Muscle layer of colon (tissue), 2 donors: ENCODE measurements at regions not wholly inside any gene's neighbourhood (a gene's known extent, or its start where the extent isn't known, plus 50 kb on each side); places are given as distances from the start of the nearest gene placed in this dataset.

Experiments
- H3K27ac ChIP-seq: one replicate; pipeline ENCODE4 v1.7.0; 2013; ENCODE audit warnings: low read depth, mild to moderate bottlenecking, low read length, moderate library complexity
- H3K27me3 ChIP-seq, 2 donors: one replicate each; pipeline ENCODE4 v1.7.0; 2013; ENCODE audit warnings: low read length in 2 of 2, mild to moderate bottlenecking in 2 of 2; ENCODE audit not compliant: insufficient read depth in 2 of 2, control insufficient read depth in 1 of 2
- H3K36me3 ChIP-seq: one replicate; pipeline ENCODE4 v1.7.0; 2013; ENCODE audit warnings: mild to moderate bottlenecking, low read length; ENCODE audit not compliant: insufficient read depth
- H3K4me1 ChIP-seq: one replicate; pipeline ENCODE4 v1.7.0; 2013; ENCODE audit warnings: mild to moderate bottlenecking, low read length; ENCODE audit not compliant: insufficient read depth
- H3K4me3 ChIP-seq, 2 donors: one replicate each; pipeline ENCODE4 v1.7.0; 2013; ENCODE audit warnings: low read length in 2 of 2, low read depth in 1 of 2, mild to moderate bottlenecking in 1 of 2, moderate library complexity in 1 of 2
- H3K9ac ChIP-seq: one replicate; pipeline ENCODE4 v1.7.0; 2013; ENCODE audit warnings: low read length
- H3K9me3 ChIP-seq: one replicate; pipeline ENCODE4 v1.7.0; 2013; ENCODE audit warnings: mild to moderate bottlenecking, low read length
- donor health status: abdominal sarcoma.
- donor health status: Adenocarcinoma of cecum.

DNA sequence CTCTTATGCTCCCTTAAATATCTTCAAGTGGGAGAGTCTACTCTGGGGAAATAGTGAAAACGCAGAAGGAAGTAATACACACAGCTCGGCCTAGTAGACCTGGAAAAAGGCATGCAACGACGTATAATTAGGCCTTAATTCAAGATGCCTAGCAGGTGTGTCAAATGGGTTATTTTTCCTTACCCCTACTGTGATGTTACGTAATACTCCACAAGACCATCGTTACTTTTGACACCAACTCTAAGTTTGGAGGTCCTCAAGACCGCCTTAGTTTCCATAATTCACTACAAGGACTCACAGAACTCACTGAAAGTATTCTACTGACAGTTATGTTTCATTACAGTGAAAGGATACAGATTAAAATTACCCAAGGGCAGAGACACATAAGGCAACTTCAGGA lies 1024.3 kb upstream of the MAP3K7 start:
- Histone ChIP-seq H3K27me3 (no peaks in the 10 kb centered on the region), H3K27ac (no peak overlapping the region), H3K36me3 (no peaks in the 10 kb centered on the region), H3K4me1 (no peaks in the 10 kb centered on the region), H3K9me3 (no peaks in the 10 kb centered on the region), H3K9ac (no peak overlapping the region), H3K4me3 (no peak overlapping the region)

DNA sequence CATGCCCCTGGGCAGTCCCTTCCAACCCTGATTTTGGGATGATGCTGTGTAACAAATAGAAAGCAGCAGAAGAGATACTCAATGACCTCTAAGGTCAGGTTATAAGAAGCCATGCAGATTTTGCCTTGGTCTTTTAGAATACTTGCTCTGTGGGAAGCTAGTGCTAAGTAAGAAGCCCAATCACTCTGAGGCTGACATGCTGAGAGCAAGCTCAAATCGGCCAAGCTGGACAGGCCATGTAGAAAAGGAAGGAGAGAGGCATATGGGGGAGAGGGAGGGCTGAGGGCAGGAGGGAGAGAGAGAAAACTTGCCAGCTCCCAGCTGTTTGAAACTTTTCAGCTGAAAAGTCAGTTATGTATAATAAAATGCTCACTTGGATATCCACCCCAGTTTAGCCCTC lies 1021.6 kb upstream of the MAP3K7 start:
- no peak overlapping the region for H3K4me3 ChIP-seq
- H3K9ac ChIP-seq, result no peak overlapping the region
- H3K27me3 ChIP-seq, result no peaks in the 10 kb centered on the region
- no peak overlapping the region for H3K27ac ChIP-seq
- H3K9me3 ChIP-seq, result no peaks in the 10 kb centered on the region
- H3K36me3 ChIP-seq, result no peaks in the 10 kb centered on the region
- no peaks in the 10 kb centered on the region for H3K4me1 ChIP-seq

DNA sequence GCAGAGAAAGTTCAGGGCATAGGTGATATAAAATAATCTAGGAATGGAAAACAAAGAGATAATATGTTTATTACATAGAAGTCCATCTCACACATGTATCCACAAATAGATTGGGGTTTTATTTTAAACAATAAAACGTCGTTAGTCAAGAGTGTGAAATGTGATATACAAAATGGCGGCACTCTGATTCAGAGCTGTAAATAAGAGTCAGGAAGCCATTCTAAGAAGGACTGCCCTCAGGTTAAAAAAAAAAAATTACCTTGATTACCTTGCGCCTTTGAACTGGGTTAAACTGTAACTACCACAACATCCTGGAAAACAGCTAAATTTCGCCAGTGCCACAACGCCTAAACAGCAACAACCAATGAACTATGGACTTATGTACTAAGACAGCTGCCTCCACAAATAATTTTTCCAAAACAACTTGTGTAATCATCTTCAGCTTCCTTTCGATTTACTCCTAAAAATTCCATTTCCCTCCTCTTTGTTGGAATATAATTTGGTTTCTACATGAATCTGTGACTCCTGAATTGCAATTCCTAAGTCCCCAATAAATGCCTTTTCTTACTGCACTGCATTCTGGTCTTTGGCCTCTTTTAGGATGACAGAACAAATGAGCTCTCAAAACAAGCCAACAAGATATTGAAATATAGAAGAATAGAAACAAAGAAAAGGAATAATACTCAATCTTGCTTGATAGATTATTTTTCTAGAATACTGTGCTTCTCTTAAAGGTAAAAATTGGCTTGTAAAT lies 1019.5 kb upstream of the MAP3K7 start:
- Histone ChIP-seq H3K9me3 (no peaks in the 10 kb centered on the region), H3K4me3 (no peak overlapping the region), H3K27ac (no peak overlapping the region), H3K9ac (no peak overlapping the region), H3K36me3 (no peaks in the 10 kb centered on the region), H3K27me3 (no peaks in the 10 kb centered on the region), H3K4me1 (no peaks in the 10 kb centered on the region)

DNA sequence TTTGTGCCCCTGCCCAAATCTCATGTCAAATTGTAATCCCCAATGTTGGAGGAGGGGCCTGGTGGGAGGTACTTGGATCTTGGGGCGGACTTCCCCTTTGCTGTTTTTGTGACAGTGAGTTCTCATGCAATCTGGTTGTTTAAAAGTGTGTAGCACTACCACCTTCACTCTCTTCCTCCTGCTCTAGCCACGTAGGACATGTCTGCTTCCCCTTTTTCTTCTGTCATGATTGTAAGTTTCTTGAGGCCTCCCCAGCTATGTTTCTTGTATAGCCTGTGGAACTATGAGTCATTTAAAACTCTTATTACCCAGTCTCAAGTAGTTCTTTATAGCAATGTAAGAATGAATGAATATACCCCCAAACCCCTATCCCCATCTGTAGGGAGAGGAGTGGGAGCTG lies 1013.7 kb upstream of the MAP3K7 start:
- Histone ChIP-seq H3K36me3 (no peaks in the 10 kb centered on the region), H3K27me3 (no peaks in the 10 kb centered on the region), H3K9ac (no peak overlapping the region), H3K9me3 (no peaks in the 10 kb centered on the region), H3K4me1 (no peaks in the 10 kb centered on the region), H3K4me3 (no peak overlapping the region), H3K27ac (no peak overlapping the region)

DNA sequence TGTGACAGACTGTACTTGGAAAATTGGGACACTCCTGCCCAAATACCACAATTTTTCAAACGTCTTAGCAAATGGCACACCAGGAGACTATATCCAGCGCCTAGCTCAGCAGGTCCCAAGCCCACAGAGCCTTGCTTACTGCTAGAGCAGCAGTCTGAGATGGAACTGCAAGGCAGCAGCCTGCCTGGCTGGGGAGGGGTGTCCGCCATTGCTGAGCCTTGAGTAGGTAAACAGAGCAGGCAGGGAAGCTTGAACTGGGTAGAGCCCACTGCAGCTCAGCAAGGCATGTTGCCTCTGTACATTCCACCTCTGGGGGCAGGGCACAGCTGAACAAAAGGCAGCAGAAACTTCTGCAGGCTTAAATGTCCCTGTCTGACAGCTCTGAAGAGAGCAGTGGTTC lies 1003.3 kb upstream of the MAP3K7 start:
- no peaks in the 10 kb centered on the region for H3K9me3 ChIP-seq

DNA sequence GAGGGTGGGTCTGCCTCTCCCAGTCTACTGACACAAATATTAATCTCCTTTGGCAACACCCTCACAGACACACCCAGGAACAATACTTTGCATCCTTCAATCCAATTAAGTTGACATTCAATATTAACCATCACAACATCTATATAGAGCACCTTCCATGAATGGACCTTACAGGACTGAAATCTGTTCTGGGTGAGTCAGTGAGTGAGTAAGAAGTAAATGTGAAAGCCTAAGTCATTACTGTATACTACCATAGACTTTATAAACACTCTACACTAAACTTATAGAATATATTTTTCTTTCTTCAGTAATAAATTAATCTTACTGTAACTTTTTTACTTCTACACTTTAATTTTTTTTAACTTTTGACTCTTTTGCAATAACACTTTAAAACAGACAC lies 993.8 kb upstream of the MAP3K7 start:
- Histone ChIP-seq H3K27me3 (no peaks in the 10 kb centered on the region), H3K4me1 (no peaks in the 10 kb centered on the region), H3K27ac (no peak overlapping the region), H3K4me3 (no peak overlapping the region), H3K9me3 (no peaks in the 10 kb centered on the region), H3K9ac (no peak overlapping the region), H3K36me3 (no peaks in the 10 kb centered on the region)

More for the DNA sequence above, 1003.3 kb upstream of the MAP3K7 start:
- Histone ChIP-seq H3K27ac (no peak overlapping the region), H3K4me1 (no peaks in the 10 kb centered on the region), H3K9ac (no peak overlapping the region), H3K27me3 (no peaks in the 10 kb centered on the region), H3K4me3 (no peak overlapping the region), H3K36me3 (no peaks in the 10 kb centered on the region)

DNA sequence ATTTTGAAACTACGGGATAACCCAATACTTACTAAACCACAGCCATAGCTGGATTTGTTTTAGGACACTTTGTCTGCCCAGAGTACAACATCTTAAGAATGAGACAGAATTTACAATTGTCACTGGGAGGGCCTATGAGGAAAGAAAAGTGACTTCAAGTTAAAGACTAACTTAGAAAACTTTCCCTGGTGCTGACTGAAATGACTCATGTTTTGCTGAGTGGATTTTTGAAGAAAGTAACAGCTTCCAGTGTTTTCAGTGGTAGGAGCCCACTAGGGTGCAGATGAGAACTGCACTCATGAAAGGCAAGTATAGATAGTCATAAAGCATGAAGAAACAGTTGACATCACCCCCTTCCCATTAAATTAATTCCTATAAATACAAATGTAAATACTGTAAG lies 988.2 kb upstream of the MAP3K7 start:
- no peaks in the 10 kb centered on the region for H3K36me3 ChIP-seq
- no peak overlapping the region for H3K9ac ChIP-seq
- H3K9me3 ChIP-seq, result no peaks in the 10 kb centered on the region
- no peak overlapping the region for H3K27ac ChIP-seq
- H3K4me1 ChIP-seq, result no peaks in the 10 kb centered on the region
- H3K27me3 ChIP-seq, result no peaks in the 10 kb centered on the region
- no peak overlapping the region for H3K4me3 ChIP-seq

DNA sequence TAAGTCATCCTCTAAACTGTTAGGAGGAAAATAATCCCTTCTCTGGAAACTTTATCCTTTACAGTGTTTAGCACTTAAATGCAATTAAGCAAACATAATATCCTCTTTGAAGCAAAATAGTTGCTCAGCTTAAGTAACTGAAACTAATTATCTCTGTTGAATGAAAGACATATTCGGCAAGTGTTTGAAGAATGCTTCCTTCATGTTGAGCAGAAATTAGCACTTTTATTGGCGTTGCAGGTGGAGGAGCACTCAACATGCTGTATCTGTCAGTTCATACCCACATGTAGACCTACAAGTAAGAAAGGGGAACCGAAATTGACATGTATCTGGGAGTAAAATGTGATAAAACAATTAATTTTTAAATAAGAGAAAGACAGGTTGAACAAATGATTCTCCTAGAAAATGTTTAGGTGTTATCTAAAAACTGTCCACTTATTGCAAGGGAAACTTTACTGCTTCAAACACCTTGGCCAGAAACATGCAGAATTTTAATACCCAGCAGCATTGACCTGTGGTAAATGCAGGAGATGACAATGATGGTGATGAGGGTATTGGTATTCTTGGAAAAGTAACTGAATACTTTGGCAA lies 987.0 kb upstream of the MAP3K7 start:
- Histone ChIP-seq H3K36me3 (no peaks in the 10 kb centered on the region), H3K27me3 (no peaks in the 10 kb centered on the region)

DNA sequence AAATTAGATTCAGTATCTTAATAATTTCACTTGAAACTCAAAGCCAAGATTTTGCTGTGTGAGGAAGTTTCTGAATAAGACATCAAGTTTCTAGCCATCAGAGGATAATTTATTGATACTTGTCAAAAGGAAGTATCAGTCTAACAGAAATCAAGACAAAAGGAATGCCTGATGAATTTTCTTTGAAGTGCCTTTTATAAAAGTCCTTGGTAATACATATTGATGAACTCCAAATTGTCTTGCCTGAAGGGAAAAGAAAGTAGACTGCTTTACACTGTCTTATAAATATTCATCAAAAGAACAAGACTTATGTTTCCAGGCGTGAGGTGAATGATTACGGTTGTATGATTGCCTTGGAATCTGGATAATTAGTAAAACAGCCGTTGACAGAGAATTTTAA lies 986.0 kb upstream of the MAP3K7 start:
- H3K27me3 ChIP-seq, result no peaks in the 10 kb centered on the region
- no peak overlapping the region for H3K9ac ChIP-seq

More for the DNA sequence above, 987.0 kb upstream of the MAP3K7 start:
- Histone ChIP-seq H3K9me3 (no peaks in the 10 kb centered on the region), H3K9ac (no peak overlapping the region), H3K4me1 (no peaks in the 10 kb centered on the region), H3K4me3 (no peak overlapping the region), H3K27ac (no peak overlapping the region)

DNA sequence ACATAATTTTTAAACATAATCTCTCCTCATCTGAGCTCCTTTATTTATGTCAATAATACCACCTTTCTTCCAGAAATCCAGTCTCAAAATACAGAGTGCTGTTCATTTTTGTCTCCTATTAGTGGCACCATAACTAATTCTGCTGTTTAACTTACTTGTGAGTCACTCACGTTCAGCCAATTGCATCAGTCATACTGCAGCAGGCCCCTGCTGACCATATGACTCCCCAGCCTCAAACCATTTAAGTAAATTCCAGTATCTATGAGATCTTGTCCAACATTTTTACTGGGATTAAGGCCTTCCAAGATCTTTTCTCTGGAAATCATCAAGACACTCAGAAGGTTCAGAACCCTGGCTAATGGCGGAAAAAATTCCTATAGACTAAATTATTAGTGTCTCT lies 982.2 kb upstream of the MAP3K7 start:
- Histone ChIP-seq H3K9ac (no peak overlapping the region), H3K9me3 (no peaks in the 10 kb centered on the region), H3K4me1 (no peaks in the 10 kb centered on the region), H3K27ac (no peak overlapping the region), H3K4me3 (no peak overlapping the region), H3K27me3 (no peaks in the 10 kb centered on the region), H3K36me3 (no peaks in the 10 kb centered on the region)

More for the DNA sequence above, 986.0 kb upstream of the MAP3K7 start:
- Histone ChIP-seq H3K4me1 (no peaks in the 10 kb centered on the region), H3K36me3 (no peaks in the 10 kb centered on the region), H3K27ac (no peak overlapping the region), H3K4me3 (no peak overlapping the region), H3K9me3 (no peaks in the 10 kb centered on the region)

DNA sequence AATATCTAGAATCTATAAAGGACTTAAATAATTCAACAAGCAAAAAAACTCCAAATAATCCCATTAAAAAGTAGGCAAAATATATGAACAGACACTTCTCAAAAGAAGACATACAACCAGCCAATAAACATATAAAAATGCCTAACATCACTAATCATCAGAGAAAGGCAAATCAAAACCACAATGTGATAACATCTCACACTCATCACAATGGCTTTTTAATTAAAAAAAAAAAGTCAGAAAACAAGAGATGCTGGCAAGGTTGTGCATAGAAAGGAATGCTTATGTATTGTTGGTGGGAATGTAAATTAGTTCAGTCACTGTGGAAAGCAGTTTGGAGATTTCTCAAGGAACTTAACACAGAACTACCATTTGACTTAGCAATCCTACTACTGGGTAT lies 979.6 kb upstream of the MAP3K7 start:
- Histone ChIP-seq H3K36me3 (no peaks in the 10 kb centered on the region), H3K9ac (no peak overlapping the region), H3K9me3 (no peaks in the 10 kb centered on the region), H3K27ac (no peak overlapping the region), H3K4me1 (no peaks in the 10 kb centered on the region), H3K4me3 (no peak overlapping the region), H3K27me3 (no peaks in the 10 kb centered on the region)

DNA sequence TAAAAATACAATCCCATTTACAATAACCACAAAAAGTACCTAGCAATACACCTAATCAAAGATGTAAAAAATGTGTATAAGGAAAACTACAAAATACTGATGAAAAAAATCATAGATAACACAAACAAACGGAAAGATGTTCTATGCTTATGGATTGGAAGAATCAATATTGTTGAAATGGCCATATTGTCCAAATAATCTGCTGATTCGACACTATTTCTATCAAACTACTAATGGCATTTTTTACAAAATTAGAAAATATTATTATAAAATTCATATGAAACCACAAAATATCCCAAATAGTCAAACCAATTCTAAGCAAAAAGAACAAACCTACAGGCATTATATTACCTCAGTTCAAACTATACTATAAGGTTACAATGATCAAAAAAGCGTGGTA lies 978.3 kb upstream of the MAP3K7 start:
- H3K4me1 ChIP-seq, result no peaks in the 10 kb centered on the region

More for the DNA sequence above, 978.3 kb upstream of the MAP3K7 start:
- Histone ChIP-seq H3K9me3 (no peaks in the 10 kb centered on the region), H3K27ac (no peak overlapping the region), H3K4me3 (no peak overlapping the region), H3K9ac (no peak overlapping the region), H3K36me3 (no peaks in the 10 kb centered on the region), H3K27me3 (no peaks in the 10 kb centered on the region)
